ENCODE measurements at regions not wholly inside any gene's neighbourhood (a gene's known extent, or its start where the extent isn't known, plus 50 kb on each side); places are given as distances from the start of the nearest gene placed in this dataset.

DNA sequence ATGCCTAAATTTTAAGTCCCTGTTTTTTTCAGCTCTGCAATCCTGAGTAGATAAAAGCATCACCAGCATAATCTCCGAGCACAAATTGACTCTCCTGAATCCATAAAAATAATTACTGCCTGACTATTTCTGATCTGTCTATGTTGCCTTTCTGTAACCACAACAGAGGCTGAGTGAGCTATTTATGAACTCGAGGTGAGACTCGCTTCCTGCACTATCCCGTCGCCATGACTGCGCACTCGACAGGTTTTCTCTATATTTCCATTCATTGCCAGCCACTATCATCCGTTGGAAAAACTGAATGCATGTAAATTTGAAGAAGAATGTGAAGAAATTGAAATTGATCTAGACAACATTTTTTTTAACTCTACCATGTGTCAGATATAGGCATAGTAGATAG is 897.2 kb downstream of the ADGRL2 start:
- intact Hi-C loops (cut with DNase I), result no loop called here
- TF ChIP-seq POLR2A (IDR thresholded peaks at IDR 0.05), result no peak
- TF ChIP-seq, protein P1, sequence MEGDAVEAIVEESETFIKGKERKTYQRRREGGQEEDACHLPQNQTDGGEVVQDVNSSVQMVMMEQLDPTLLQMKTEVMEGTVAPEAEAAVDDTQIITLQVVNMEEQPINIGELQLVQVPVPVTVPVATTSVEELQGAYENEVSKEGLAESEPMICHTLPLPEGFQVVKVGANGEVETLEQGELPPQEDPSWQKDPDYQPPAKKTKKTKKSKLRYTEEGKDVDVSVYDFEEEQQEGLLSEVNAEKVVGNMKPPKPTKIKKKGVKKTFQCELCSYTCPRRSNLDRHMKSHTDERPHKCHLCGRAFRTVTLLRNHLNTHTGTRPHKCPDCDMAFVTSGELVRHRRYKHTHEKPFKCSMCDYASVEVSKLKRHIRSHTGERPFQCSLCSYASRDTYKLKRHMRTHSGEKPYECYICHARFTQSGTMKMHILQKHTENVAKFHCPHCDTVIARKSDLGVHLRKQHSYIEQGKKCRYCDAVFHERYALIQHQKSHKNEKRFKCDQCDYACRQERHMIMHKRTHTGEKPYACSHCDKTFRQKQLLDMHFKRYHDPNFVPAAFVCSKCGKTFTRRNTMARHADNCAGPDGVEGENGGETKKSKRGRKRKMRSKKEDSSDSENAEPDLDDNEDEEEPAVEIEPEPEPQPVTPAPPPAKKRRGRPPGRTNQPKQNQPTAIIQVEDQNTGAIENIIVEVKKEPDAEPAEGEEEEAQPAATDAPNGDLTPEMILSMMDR (IDR thresholded peaks at IDR 0.05), result no peak
- Histone ChIP-seq H3K27ac (no peak overlapping the region), H3K4me1 (no peaks in the 10 kb centered on the region), H3K36me3 (no peaks in the 10 kb centered on the region), H3K27me3 (no peaks in the 10 kb centered on the region), H3K4me3 (no peak overlapping the region), H3K9me3 (no peaks in the 10 kb centered on the region)
- no peak for DNase-seq
- WGBS, 2 donors, result 79 to 89% methylated on average over 8 of the region's 8 CpGs

DNA sequence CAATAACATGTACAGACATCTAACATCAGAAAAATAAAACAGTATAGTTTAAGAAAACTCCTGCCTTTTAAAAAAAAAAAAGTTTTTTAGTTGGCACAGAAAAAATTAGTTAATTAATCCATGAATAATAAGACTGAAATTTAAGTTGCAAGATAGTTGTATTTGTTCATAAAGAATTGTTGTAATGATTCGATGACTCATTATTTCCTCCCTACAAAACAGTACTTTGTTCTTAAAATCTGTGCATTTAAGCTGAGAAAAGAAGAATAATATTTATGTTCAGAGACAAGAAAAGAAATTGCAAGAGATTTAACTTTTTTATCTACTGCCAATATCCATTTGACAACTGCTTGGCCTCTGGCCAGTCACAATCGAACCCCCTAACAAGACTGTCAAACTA is 894.7 kb downstream of the ADGRL2 start:
- 21 to 27% methylated on average over 2 of the region's 2 CpGs for WGBS, 2 donors
- no peaks in the 10 kb centered on the region for H3K9me3 ChIP-seq
- TF ChIP-seq, protein P1 (IDR thresholded peaks at IDR 0.05), result no peak
- no peak for TF ChIP-seq POLR2A (IDR thresholded peaks at IDR 0.05)
- H3K36me3 ChIP-seq, result no peaks in the 10 kb centered on the region
- DNase-seq, result no peak
- no peaks in the 10 kb centered on the region for H3K27me3 ChIP-seq
- intact Hi-C loops (cut with DNase I), result no loop called here
- no peak overlapping the region for H3K27ac ChIP-seq
- no peak overlapping the region for H3K4me3 ChIP-seq
- H3K4me1 ChIP-seq, result no peaks in the 10 kb centered on the region

DNA sequence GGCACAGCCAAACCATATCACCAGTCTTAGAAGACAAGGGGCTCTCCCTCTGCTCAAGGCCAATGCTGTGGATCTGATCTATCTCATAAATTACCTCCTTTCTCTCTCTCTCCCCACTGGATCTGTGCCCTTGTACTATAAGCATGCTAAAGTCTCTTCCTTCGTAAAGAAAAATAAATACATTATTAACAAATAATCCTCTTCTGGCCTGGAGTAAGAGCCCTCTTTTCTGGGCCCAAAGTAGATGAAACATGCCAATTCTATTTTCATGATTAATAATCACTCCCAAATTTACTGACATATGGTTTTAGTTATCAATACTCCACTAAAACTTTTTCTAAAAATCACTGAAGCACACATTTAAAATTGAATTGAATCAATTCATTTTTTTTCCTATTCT is 889.7 kb downstream of the ADGRL2 start:
- intact Hi-C loops (cut with DNase I), result no loop called here
- H3K4me1 ChIP-seq, result no peaks in the 10 kb centered on the region
- H3K27me3 ChIP-seq, result no peaks in the 10 kb centered on the region
- H3K27ac ChIP-seq, result no peak overlapping the region
- DNase-seq, result no peak
- H3K9me3 ChIP-seq, result peaks cover 0 to 15% (median 0%) of the 10 kb centered on the region in 3 donors
- TF ChIP-seq POLR2A (IDR thresholded peaks at IDR 0.05), result no peak
- H3K4me3 ChIP-seq, result no peak overlapping the region
- H3K36me3 ChIP-seq, result no peaks in the 10 kb centered on the region
- 52 to 65% methylated on average over 1 of the region's 1 CpG for whole genome bisulfite sequencing, 2 donors

DNA sequence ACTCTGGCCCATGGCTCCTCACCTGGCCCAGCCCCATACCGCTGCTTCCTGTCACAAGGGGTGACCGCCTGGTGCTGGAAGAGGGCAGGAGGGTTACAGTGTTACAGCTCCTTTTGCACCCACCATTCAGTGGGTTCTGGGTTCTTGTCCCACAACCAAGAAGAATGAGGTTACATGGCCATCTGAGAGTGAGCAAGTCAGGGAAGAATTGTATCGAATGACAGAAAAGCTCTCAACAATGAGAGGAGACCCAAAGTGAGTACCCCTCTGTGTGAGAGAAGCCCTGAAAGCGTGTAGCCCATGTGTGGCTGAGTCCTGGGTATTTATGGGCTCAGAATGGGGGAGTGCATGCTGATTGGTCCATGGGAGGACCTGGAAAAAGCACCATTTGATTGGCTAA is 888.5 kb downstream of the ADGRL2 start:
- H3K27ac ChIP-seq, result no peak overlapping the region
- no peak for DNase-seq
- intact Hi-C loops (cut with DNase I), result no loop called here
- no peak for TF ChIP-seq POLR2A (IDR thresholded peaks at IDR 0.05)
- TF ChIP-seq, protein P1 (IDR thresholded peaks at IDR 0.05), result no peak
- 59 to 93% methylated on average over 3 of the region's 4 CpGs for WGBS, 2 donors
- H3K27me3 ChIP-seq, result no peaks in the 10 kb centered on the region
- no peaks in the 10 kb centered on the region for H3K36me3 ChIP-seq
- no peaks in the 10 kb centered on the region for H3K4me1 ChIP-seq
- no peak overlapping the region for H3K4me3 ChIP-seq
- H3K9me3 ChIP-seq, result peaks cover 0 to 15% (median 0%) of the 10 kb centered on the region in 3 donors

DNA sequence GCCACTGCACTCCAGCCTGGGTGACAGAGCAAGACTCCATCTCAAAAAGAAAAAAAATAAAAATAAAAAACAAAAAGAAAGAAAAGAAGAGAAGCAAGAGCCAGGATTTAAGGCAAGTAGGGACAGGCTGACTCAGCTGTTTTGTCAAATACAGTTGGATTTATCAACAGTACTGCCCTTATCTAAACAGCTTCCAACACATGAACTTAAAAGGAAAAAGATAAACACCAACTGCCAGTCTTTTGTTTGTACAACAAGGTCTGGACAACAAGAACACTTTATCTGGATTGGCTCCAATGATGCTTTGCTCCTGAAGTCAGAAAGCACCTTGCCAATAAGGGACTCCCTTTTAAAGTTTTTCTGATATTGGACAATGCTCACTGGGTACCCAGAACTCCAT is 886.0 kb downstream of the ADGRL2 start:
- TF ChIP-seq, protein P1 (IDR thresholded peaks at IDR 0.05), result no peak
- no peak for TF ChIP-seq POLR2A (IDR thresholded peaks at IDR 0.05)
- intact Hi-C loops (cut with DNase I), result no loop called here
- Histone ChIP-seq H3K4me1 (no peaks in the 10 kb centered on the region), H3K4me3 (no peak overlapping the region), H3K27me3 (no peaks in the 10 kb centered on the region), H3K36me3 (no peaks in the 10 kb centered on the region), H3K27ac (no peak overlapping the region), H3K9me3 (peaks cover 0 to 15% (median 0%) of the 10 kb centered on the region in 3 donors)
- DNase-seq, result no peak

DNA sequence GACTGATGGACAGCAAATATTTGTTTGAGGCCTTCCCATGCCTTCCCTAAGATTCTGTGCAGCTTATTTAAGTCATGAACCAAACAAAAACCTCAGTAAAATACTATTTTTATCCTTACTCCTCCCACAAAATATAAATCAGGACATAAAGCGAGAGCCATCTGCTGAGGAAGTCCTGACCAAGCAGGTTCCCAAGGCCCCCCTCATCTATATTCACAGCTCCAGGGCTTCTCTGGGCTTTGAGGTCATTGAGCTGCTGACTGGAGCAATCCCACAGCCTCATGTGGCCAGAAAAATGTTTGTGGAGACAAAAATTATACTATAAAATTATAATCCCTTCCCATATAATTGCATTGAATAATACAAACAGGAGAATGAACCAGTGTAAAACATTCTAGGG is 846.2 kb downstream of the ADGRL2 start:
- H3K4me1 ChIP-seq, result peaks cover 0 to 4% (median 0%) of the 10 kb centered on the region in 3 donors
- no peaks in the 10 kb centered on the region for H3K27me3 ChIP-seq
- 0 to 20% methylated on average over 1 of the region's 1 CpG for WGBS, 2 donors
- H3K27ac ChIP-seq, result no peak overlapping the region
- H3K9me3 ChIP-seq, result no peaks in the 10 kb centered on the region
- H3K36me3 ChIP-seq, result no peaks in the 10 kb centered on the region
- intact Hi-C loops (cut with DNase I), result loop anchor here (5.0 kb wide), 1 partner anchor 50 kb away; no protein-coding TSS in a partner anchor
- TF ChIP-seq, protein P1 (IDR thresholded peaks at IDR 0.05), result no peak
- no peak for TF ChIP-seq POLR2A (IDR thresholded peaks at IDR 0.05)
- no peak for DNase-seq
- H3K4me3 ChIP-seq, result no peak overlapping the region
